ENCODE measurements at regions not wholly inside any gene's neighbourhood (a gene's known extent, or its start where the extent isn't known, plus 50 kb on each side); places are given as distances from the start of the nearest gene placed in this dataset.

- no peak for TF ChIP-seq EZH2 (IDR thresholded peaks at IDR 0.05; ENCODE audit: borderline replicate concordance, low read length)
- no peak for TF ChIP-seq CTCF (IDR thresholded peaks at IDR 0.05; ENCODE audit: low read length)
Observed at GRCh38 chr12:131592972-131593371, 117.9 kb upstream of the SFSWAP start.

GRCh38 chr12:131593406-131593805 lies 117.5 kb upstream of the SFSWAP start:
- Histone ChIP-seq H3K9me3 (ENCODE audit: low read length) (no peaks in the 10 kb centered on the region), H3K4me2 (ENCODE audit: low read length) (no peak overlapping the region), H3K27ac (ENCODE audit: low read depth, low read length, poor library complexity, severe bottlenecking) (no peak overlapping the region), H3K9ac (ENCODE audit: low read length) (no peak overlapping the region), H3K4me3 (ENCODE audit: low read depth, low read length, poor library complexity, severe bottlenecking) (no peak overlapping the region), H3K4me1 (ENCODE audit: insufficient read depth, low read length, severe bottlenecking) (no peaks in the 10 kb centered on the region), H3K36me3 (ENCODE audit: insufficient read depth, low read length) (no peaks in the 10 kb centered on the region), H4K20me1 (ENCODE audit: insufficient read depth, low read length) (no peaks in the 10 kb centered on the region), H3K9me2 (ENCODE audit: low read depth, low read length) (no peaks in the 10 kb centered on the region), H3K27me3 (ENCODE audit: insufficient read depth, low read length) (no peaks in the 10 kb centered on the region), H3F3A (ENCODE audit: insufficient read depth, low read length) (no peaks in the 10 kb centered on the region), H2AFZ (ENCODE audit: low read length) (no peak overlapping the region), H3K79me2 (ENCODE audit: insufficient read depth, low read length) (no peaks in the 10 kb centered on the region)
- TF ChIP-seq CTCF (IDR thresholded peaks at IDR 0.05; ENCODE audit: low read length) = no peak
- TF ChIP-seq EZH2 (IDR thresholded peaks at IDR 0.05; ENCODE audit: borderline replicate concordance, low read length) = no peak

More at GRCh38 chr12:131592972-131593371, 117.9 kb upstream of the SFSWAP start:
- Histone ChIP-seq H3K9ac (ENCODE audit: low read length) (no peak overlapping the region), H3K79me2 (ENCODE audit: insufficient read depth, low read length) (no peaks in the 10 kb centered on the region), H2AFZ (ENCODE audit: low read length) (no peak overlapping the region), H3K4me3 (ENCODE audit: low read depth, low read length, poor library complexity, severe bottlenecking) (no peak overlapping the region), H3K27me3 (ENCODE audit: insufficient read depth, low read length) (no peaks in the 10 kb centered on the region), H3F3A (ENCODE audit: insufficient read depth, low read length) (no peaks in the 10 kb centered on the region), H3K9me3 (ENCODE audit: low read length) (no peaks in the 10 kb centered on the region), H4K20me1 (ENCODE audit: insufficient read depth, low read length) (no peaks in the 10 kb centered on the region), H3K4me1 (ENCODE audit: insufficient read depth, low read length, severe bottlenecking) (no peaks in the 10 kb centered on the region), H3K36me3 (ENCODE audit: insufficient read depth, low read length) (no peaks in the 10 kb centered on the region), H3K27ac (ENCODE audit: low read depth, low read length, poor library complexity, severe bottlenecking) (no peak overlapping the region), H3K4me2 (ENCODE audit: low read length) (no peak overlapping the region), H3K9me2 (ENCODE audit: low read depth, low read length) (no peaks in the 10 kb centered on the region)

GRCh38 chr12:131596115-131596514 lies 114.8 kb upstream of the SFSWAP start:
- H3K4me2 ChIP-seq (ENCODE audit: low read length) = no peak overlapping the region

More at GRCh38 chr12:131596115-131596514, 114.8 kb upstream of the SFSWAP start:
- Histone ChIP-seq H3K27me3 (ENCODE audit: insufficient read depth, low read length) (no peaks in the 10 kb centered on the region), H3K4me3 (ENCODE audit: low read depth, low read length, poor library complexity, severe bottlenecking) (no peak overlapping the region), H3K36me3 (ENCODE audit: insufficient read depth, low read length) (no peaks in the 10 kb centered on the region), H3K4me1 (ENCODE audit: insufficient read depth, low read length, severe bottlenecking) (no peaks in the 10 kb centered on the region), H3F3A (ENCODE audit: insufficient read depth, low read length) (no peaks in the 10 kb centered on the region), H3K9me2 (ENCODE audit: low read depth, low read length) (no peaks in the 10 kb centered on the region), H4K20me1 (ENCODE audit: insufficient read depth, low read length) (no peaks in the 10 kb centered on the region), H2AFZ (ENCODE audit: low read length) (no peak overlapping the region), H3K27ac (ENCODE audit: low read depth, low read length, poor library complexity, severe bottlenecking) (no peak overlapping the region), H3K79me2 (ENCODE audit: insufficient read depth, low read length) (no peaks in the 10 kb centered on the region), H3K9ac (ENCODE audit: low read length) (no peak overlapping the region), H3K9me3 (ENCODE audit: low read length) (no peaks in the 10 kb centered on the region)
- TF ChIP-seq CTCF (IDR thresholded peaks at IDR 0.05; ENCODE audit: low read length) = no peak
- no peak for TF ChIP-seq EZH2 (IDR thresholded peaks at IDR 0.05; ENCODE audit: borderline replicate concordance, low read length)

All from OCI-LY1 (cell line).